Stomach (tissue), 8 donors: ENCODE measurements at regions not wholly inside any gene's neighbourhood (a gene's known extent, or its start where the extent isn't known, plus 50 kb on each side); places are given as distances from the start of the nearest gene placed in this dataset.
"Not testable (repeated sequence)": the region's sequence is repeated elsewhere in the genome, so short reads cannot be mapped to it uniquely, and the experiment has no call there.

Source experiments
- DNase-seq, 2 donors: peaks; one replicate each; pipeline versions ENCODE4 v3.0.0 to v3.0.0-alpha.2; 2013 to 2019
- H3K27ac ChIP-seq, 5 donors: fragments of 200-600 bp in 4 of 5; sonication (generic) in 4 of 5; one replicate each; pipeline ENCODE4 v1.5.1; 2013 to 2019; ENCODE audit warnings: mild to moderate bottlenecking in 1 of 5, moderate library complexity in 1 of 5
- H3K27me3 ChIP-seq, 3 donors: fragments of 200-600 bp; sonication (generic); one replicate each; pipeline ENCODE4 v1.5.1; 2017 to 2019; ENCODE audit warnings: mixed run types in 1 of 3
- H3K36me3 ChIP-seq, 4 donors: fragments of 200-600 bp; sonication (generic); 1 replicate in 3 of 4; 2 replicates in 1 of 4; pipeline ENCODE4 v1.5.1; 2016 to 2019
- H3K4me1 ChIP-seq, 4 donors: fragments of 200-600 bp; sonication (generic); one replicate each; pipeline ENCODE4 v1.5.1; 2016 to 2019
- H3K4me3 ChIP-seq, 4 donors: fragments of 200-600 bp; sonication (generic) in 3 of 4; one replicate each; pipeline ENCODE4 v1.5.1; 2016 to 2019; ENCODE audit warnings: mild to moderate bottlenecking in 1 of 4
- H3K9me3 ChIP-seq, 4 donors: fragments of 200-600 bp; sonication (generic); one replicate each; pipeline ENCODE4 v1.5.1; 2016 to 2019
- CTCF ChIP-seq, 7 experiments: fragments of 450-650 bp in 4 of 7; fragments of 200-600 bp in 3 of 7; sonication (generic) in 3 of 7; IDR thresholded peaks; one replicate each; pipeline ENCODE4 v1.5.1; 2016 to 2019; ENCODE audit warnings: antibody characterized with exemption in 7 of 7, control low read depth in 2 of 7, mild to moderate bottlenecking in 1 of 7
- EP300 ChIP-seq: sonication (generic); formaldehyde crosslinking; IDR thresholded peaks from one replicate; pipeline ENCODE4 v1.6.1; 2017; ENCODE audit warnings: antibody characterized with exemption
- POLR2A ChIP-seq, 4 donors: fragments of 450-650 bp; IDR thresholded peaks; one replicate each; pipeline ENCODE4 v1.6.1; 2016; ENCODE audit warnings: antibody characterized with exemption in 4 of 4, control low read depth in 2 of 4, mild to moderate bottlenecking in 1 of 4, moderate library complexity in 1 of 4
- POLR2AphosphoS5 ChIP-seq, 3 donors: sonication (generic); formaldehyde crosslinking; IDR thresholded peaks; one replicate each; pipeline ENCODE4 v1.6.1; 2016; ENCODE audit warnings: antibody characterized with exemption in 3 of 3
- WGBS, 5 donors: extraction: QIAGEN DNeasy Blood & Tissue Kit in 3 of 5; methylation state at CpG; one replicate each; pipeline versions ENCODE4 v1.1.5 to v1.1.7; 2013 to 2018; 5-methylcytosine and 5-hydroxymethylcytosine counted together
- intact Hi-C: fragments of 100-400 bp; cut with DNase I; formaldehyde crosslinking; loops from one replicate; pipeline ENCODE4 v1.15.1; 2023; ENCODE audit warnings: low total_unique reads
- donor health status: healthy with polysubstance abuse.
- donor health status: Bipolar disorder and iron deficiency.
- donor health status: healthy.

- DNase-seq = peak in 1 of 2 donors; percentile 85
- WGBS, 5 donors = 48 to 55% (median 50%) methylated on average over 16 of the region's 16 CpGs
- intact Hi-C loops = loop anchor here (10.0 kb wide), 1 partner anchor 703 kb away; no protein-coding TSS in a partner anchor
Observed at GRCh38 chr6:3977875-3978711, 100.8 kb downstream of the FAM217A start.

GRCh38 chr6:3978966-3979365 lies 100.0 kb downstream of the FAM217A start:
- intact Hi-C loops = loop anchor here (10.0 kb wide), 1 partner anchor 704 kb away; no protein-coding TSS in a partner anchor
- H3K36me3 ChIP-seq, H3K4me3 ChIP-seq, DNase-seq, H3K9me3 ChIP-seq, H3K4me1 ChIP-seq, H3K27ac ChIP-seq, H3K27me3 ChIP-seq: not testable (repeated sequence)
- 79 to 94% (median 90%) methylated on average over 1 of the region's 1 CpG for WGBS, 5 donors

More at GRCh38 chr6:3977875-3978711, 100.8 kb downstream of the FAM217A start:
- Histone ChIP-seq H3K36me3 (no peaks in the 10 kb centered on the region), H3K9me3 (no peaks in the 10 kb centered on the region), H3K27me3 (no peaks in the 10 kb centered on the region), H3K4me3 (no peak overlapping the region), H3K4me1 (no peaks in the 10 kb centered on the region), H3K27ac (no peak overlapping the region)
- TF ChIP-seq POLR2A (IDR thresholded peaks at IDR 0.05) (no peak), CTCF (IDR thresholded peaks at IDR 0.05) (peak in 5 of 7 experiments; percentile 25 to 38 (median 31)), POLR2AphosphoS5 (IDR thresholded peaks at IDR 0.05) (no peak)

- Histone ChIP-seq H3K9me3 (no peaks in the 10 kb centered on the region), H3K4me3 (no peak overlapping the region), H3K36me3 (no peaks in the 10 kb centered on the region), H3K27ac (no peak overlapping the region), H3K4me1 (peaks cover 0 to 4% (median 2%) of the 10 kb centered on the region in 4 donors), H3K27me3 (no peaks in the 10 kb centered on the region)
- TF ChIP-seq EP300 = no peak
- TF ChIP-seq CTCF (IDR thresholded peaks at IDR 0.05) = no peak
- TF ChIP-seq POLR2AphosphoS5 (IDR thresholded peaks at IDR 0.05) = no peak
- TF ChIP-seq POLR2A (IDR thresholded peaks at IDR 0.05) = no peak
- intact Hi-C loops = no loop called here
- no peak for DNase-seq
Observed at GRCh38 chr6:3981917-3982316, 97.0 kb downstream of the FAM217A start.

- TF ChIP-seq CTCF (IDR thresholded peaks at IDR 0.05) = no peak
- TF ChIP-seq EP300 = no peak
- TF ChIP-seq POLR2AphosphoS5 (IDR thresholded peaks at IDR 0.05) = no peak
- TF ChIP-seq POLR2A (IDR thresholded peaks at IDR 0.05) = no peak
- intact Hi-C loops = no loop called here
Observed at GRCh38 chr6:3983778-3984177, 95.2 kb downstream of the FAM217A start.

GRCh38 chr6:3984494-3984893 lies 94.4 kb downstream of the FAM217A start:
- 90 to 94% (median 91%) methylated on average over 5 of the region's 5 CpGs for WGBS, 5 donors
- intact Hi-C loops = no loop called here
- no peaks in the 10 kb centered on the region for H3K27me3 ChIP-seq
- no peaks in the 10 kb centered on the region for H3K9me3 ChIP-seq
- H3K36me3 ChIP-seq = no peaks in the 10 kb centered on the region
- H3K4me1 ChIP-seq = peaks cover 0 to 12% (median 4%) of the 10 kb centered on the region in 4 donors
- H3K27ac ChIP-seq = no peak overlapping the region
- no peak overlapping the region for H3K4me3 ChIP-seq
- no peak for DNase-seq
- TF ChIP-seq POLR2AphosphoS5 (IDR thresholded peaks at IDR 0.05) (no peak), POLR2A (IDR thresholded peaks at IDR 0.05) (no peak), CTCF (IDR thresholded peaks at IDR 0.05) (no peak), EP300 (no peak)

More at GRCh38 chr6:3983778-3984177, 95.2 kb downstream of the FAM217A start:
- Histone ChIP-seq H3K27me3 (no peaks in the 10 kb centered on the region), H3K9me3 (no peaks in the 10 kb centered on the region), H3K36me3 (no peaks in the 10 kb centered on the region), H3K27ac (no peak overlapping the region), H3K4me1 (peaks cover 0 to 12% (median 4%) of the 10 kb centered on the region in 4 donors), H3K4me3 (no peak overlapping the region)
- no peak for DNase-seq
- 83 to 97% (median 93%) methylated on average over 2 of the region's 2 CpGs for WGBS, 5 donors
